Skeletal muscle cell (primary cell): ENCODE measurements at regions not wholly inside any gene's neighbourhood (a gene's known extent, or its start where the extent isn't known, plus 50 kb on each side); places are given as distances from the start of the nearest gene placed in this dataset.
"Not testable (repeated sequence)": the region's sequence is repeated elsewhere in the genome, so short reads cannot be mapped to it uniquely, and the experiment has no call there.

ENCODE experiments used
- DNase-seq: peaks from one replicate; pipeline ENCODE4 v3.0.0-alpha.2; 2010; ENCODE audit warnings: low read depth
- H3K4me3 ChIP-seq: 2 replicates; pipeline ENCODE4 v1.5.1; 2011; ENCODE audit warnings: low read depth, mild to moderate bottlenecking, control low read depth, low read length, moderate library complexity

- no peak for DNase-seq
- H3K4me3 ChIP-seq: no peak overlapping the region
Measured at GRCh38 chr3:194933465-194933864, 247.8 kb downstream of the FAM43A start.

GRCh38 chr3:194935061-194935460 is 249.4 kb downstream of the FAM43A start:
- no peak overlapping the region for H3K4me3 ChIP-seq
- peak; percentile 36 for DNase-seq

GRCh38 chr3:194935632-194936470 is 250.2 kb downstream of the FAM43A start:
- no peak for DNase-seq
- no peak overlapping the region for H3K4me3 ChIP-seq

- H3K4me3 ChIP-seq: no peak overlapping the region
Measured at GRCh38 chr3:194936659-194937058, 251.0 kb downstream of the FAM43A start.

GRCh38 chr3:194937144-194937543 is 251.5 kb downstream of the FAM43A start:
- H3K4me3 ChIP-seq: no peak overlapping the region
- DNase-seq: no peak

More at GRCh38 chr3:194936659-194937058, 251.0 kb downstream of the FAM43A start:
- DNase-seq: no peak

GRCh38 chr3:194937882-194938321 is 252.2 kb downstream of the FAM43A start:
- H3K4me3 ChIP-seq: no peak overlapping the region
- DNase-seq: no peak

GRCh38 chr3:194938845-194939531 is 253.3 kb downstream of the FAM43A start:
- DNase-seq: peak; percentile 45
- no peak overlapping the region for H3K4me3 ChIP-seq

GRCh38 chr3:194939532-194939909 is 253.8 kb downstream of the FAM43A start:
- no peak for DNase-seq

GRCh38 chr3:194939949-194940770 is 254.5 kb downstream of the FAM43A start:
- no peak for DNase-seq
- H3K4me3 ChIP-seq: no peak overlapping the region

More at GRCh38 chr3:194939532-194939909, 253.8 kb downstream of the FAM43A start:
- H3K4me3 ChIP-seq: no peak overlapping the region

GRCh38 chr3:194941360-194941955 is 255.8 kb downstream of the FAM43A start:
- no peak for DNase-seq

GRCh38 chr3:194941956-194942511 is 256.4 kb downstream of the FAM43A start:
- no peak overlapping the region for H3K4me3 ChIP-seq
- no peak for DNase-seq

More at GRCh38 chr3:194941360-194941955, 255.8 kb downstream of the FAM43A start:
- H3K4me3 ChIP-seq: no peak overlapping the region

GRCh38 chr3:194944526-194944925 is 258.8 kb downstream of the FAM43A start:
- H3K4me3 ChIP-seq: no peak overlapping the region
- DNase-seq: no peak

GRCh38 chr3:194945508-194945907 is 259.8 kb downstream of the FAM43A start:
- no peak overlapping the region for H3K4me3 ChIP-seq
- no peak for DNase-seq

GRCh38 chr3:194946091-194946490 is 260.4 kb downstream of the FAM43A start:
- H3K4me3 ChIP-seq: no peak overlapping the region

GRCh38 chr3:194949592-194949991 is 263.9 kb downstream of the FAM43A start:
- DNase-seq: no peak
- no peak overlapping the region for H3K4me3 ChIP-seq

More at GRCh38 chr3:194946091-194946490, 260.4 kb downstream of the FAM43A start:
- DNase-seq: no peak

GRCh38 chr3:194950906-194951628 is 265.4 kb downstream of the FAM43A start:
- DNase-seq: no peak
- H3K4me3 ChIP-seq: no peak overlapping the region

- DNase-seq: not testable (repeated sequence)
Measured at GRCh38 chr3:194951629-194951920, 265.9 kb downstream of the FAM43A start.

GRCh38 chr3:194951931-194952582 is 266.4 kb downstream of the FAM43A start:
- no peak for DNase-seq
- no peak overlapping the region for H3K4me3 ChIP-seq

More at GRCh38 chr3:194951629-194951920, 265.9 kb downstream of the FAM43A start:
- H3K4me3 ChIP-seq: not testable (repeated sequence)
